ENCODE measurements at regions not wholly inside any gene's neighbourhood (a gene's known extent, or its start where the extent isn't known, plus 50 kb on each side); places are given as distances from the start of the nearest gene placed in this dataset.

DNA sequence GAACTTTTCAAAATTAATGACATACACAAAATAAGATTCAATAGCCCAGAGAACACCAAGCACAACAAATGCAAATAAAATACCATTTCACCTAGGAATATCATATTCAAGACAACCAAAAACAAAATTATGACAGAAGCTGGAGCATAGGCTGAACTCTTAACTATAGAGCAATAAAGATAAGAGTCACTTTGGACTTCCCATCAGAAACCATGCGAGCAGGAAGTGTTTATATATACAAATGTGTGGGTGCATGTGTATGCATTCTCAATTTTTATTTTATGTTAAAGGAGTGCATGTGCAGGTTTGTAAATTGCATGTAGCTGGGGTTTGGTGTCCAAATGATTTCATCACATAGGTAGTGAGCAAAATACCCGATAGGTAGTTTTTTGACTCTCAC, 291.6 kb downstream of the ARAP2 start:
- no peak for TF ChIP-seq POLR2A (IDR thresholded peaks at IDR 0.05)
- no peak for TF ChIP-seq CTCF (IDR thresholded peaks at IDR 0.05 in 4 of 5, conservative IDR thresholded peaks at IDR 0.05 in 1 of 5)
- Histone ChIP-seq H3K36me3 (no peaks in the 10 kb centered on the region), H3K27me3 (no peaks in the 10 kb centered on the region), H3K4me3 (no peak overlapping the region), H3K27ac (no peak overlapping the region), H3K4me1 (no peaks in the 10 kb centered on the region), H3K9me3 (no peaks in the 10 kb centered on the region)
- no peak for DNase-seq
- in situ Hi-C loops (cut with MboI; ENCODE audit: low sequenced_read_pairs in 4 of 4) (no loop called here), intact Hi-C loops (cut with DNase I; ENCODE audit: low total_unique reads) (no loop called here)
- ATAC-seq: no peak

DNA sequence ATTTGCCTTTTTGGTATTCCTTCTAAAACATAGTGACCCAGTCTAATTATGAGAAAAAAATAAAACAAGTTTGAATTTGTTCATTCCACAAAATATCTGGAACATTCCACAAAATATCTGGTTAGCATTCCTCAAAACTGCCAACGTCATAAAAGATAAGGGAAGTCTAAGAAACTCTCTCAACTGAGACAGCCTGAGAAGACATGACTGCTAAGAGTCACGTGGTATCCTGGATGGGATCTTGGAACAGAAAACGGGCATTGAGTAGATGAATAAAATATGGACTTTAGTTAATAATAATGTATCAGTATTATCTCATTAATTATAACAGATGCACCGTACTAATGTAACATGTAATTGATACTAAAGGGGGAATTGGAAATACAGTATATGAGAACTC, 280.9 kb downstream of the ARAP2 start:
- no peak overlapping the region for H3K27ac ChIP-seq
- no peak for ATAC-seq
- no peak overlapping the region for H3K4me3 ChIP-seq
- H3K9me3 ChIP-seq: no peaks in the 10 kb centered on the region
- intact Hi-C loops (cut with DNase I; ENCODE audit: low total_unique reads) (no loop called here), in situ Hi-C loops (cut with MboI; ENCODE audit: low sequenced_read_pairs in 4 of 4) (no loop called here)
- DNase-seq: no peak
- no peak for TF ChIP-seq POLR2A (IDR thresholded peaks at IDR 0.05)
- no peak for TF ChIP-seq CTCF (IDR thresholded peaks at IDR 0.05 in 4 of 5, conservative IDR thresholded peaks at IDR 0.05 in 1 of 5)
- H3K36me3 ChIP-seq: no peaks in the 10 kb centered on the region
- H3K4me1 ChIP-seq: no peaks in the 10 kb centered on the region
- no peaks in the 10 kb centered on the region for H3K27me3 ChIP-seq

DNA sequence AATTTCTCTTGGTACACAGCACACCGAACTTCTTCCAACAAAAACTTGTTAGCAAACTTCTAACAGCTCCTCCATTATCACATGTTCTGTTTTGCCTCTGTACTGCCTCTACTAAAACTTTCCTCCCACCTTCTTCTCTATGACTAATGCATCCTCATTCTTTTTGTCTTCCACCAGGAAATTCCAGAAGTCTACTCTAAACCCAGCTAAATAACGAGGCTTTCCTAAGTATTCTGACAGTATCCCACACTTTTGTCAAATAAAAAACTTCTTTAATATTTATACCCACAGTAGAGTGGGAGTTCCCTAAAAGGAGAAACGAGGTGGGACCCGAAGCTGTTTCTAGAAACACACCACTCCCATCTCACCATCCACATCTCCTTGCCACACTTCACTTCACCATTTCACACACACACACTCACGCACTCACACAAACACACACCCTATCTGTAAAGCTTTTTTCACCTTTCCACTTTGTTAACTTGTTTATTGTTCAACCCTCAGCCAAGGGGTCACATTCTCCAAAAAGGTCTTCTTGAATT, 280.3 kb downstream of the ARAP2 start:
- intact Hi-C loops (cut with DNase I; ENCODE audit: low total_unique reads): no loop called here
- Histone ChIP-seq H3K4me1 (no peaks in the 10 kb centered on the region), H3K4me3 (no peak overlapping the region), H3K27ac (no peak overlapping the region), H3K9me3 (no peaks in the 10 kb centered on the region), H3K36me3 (no peaks in the 10 kb centered on the region), H3K27me3 (no peaks in the 10 kb centered on the region)
- DNase-seq (no peak), ATAC-seq (no peak)
- TF ChIP-seq POLR2A (IDR thresholded peaks at IDR 0.05) (no peak), CTCF (IDR thresholded peaks at IDR 0.05 in 4 of 5, conservative IDR thresholded peaks at IDR 0.05 in 1 of 5) (no peak)
- in situ Hi-C loops (cut with MboI; ENCODE audit: low sequenced_read_pairs in 4 of 4): no loop called here

- ATAC-seq (no peak), DNase-seq (no peak)
- H3K4me1 ChIP-seq: no peaks in the 10 kb centered on the region
- H3K36me3 ChIP-seq: no peaks in the 10 kb centered on the region
- in situ Hi-C loops (cut with MboI; ENCODE audit: low sequenced_read_pairs in 4 of 4): no loop called here
- no peaks in the 10 kb centered on the region for H3K9me3 ChIP-seq
- no peak for TF ChIP-seq CTCF (IDR thresholded peaks at IDR 0.05 in 4 of 5, conservative IDR thresholded peaks at IDR 0.05 in 1 of 5)
- no peak for TF ChIP-seq POLR2A (IDR thresholded peaks at IDR 0.05)
- H3K27me3 ChIP-seq: no peaks in the 10 kb centered on the region
- intact Hi-C loops (cut with DNase I; ENCODE audit: low total_unique reads): no loop called here
- H3K27ac ChIP-seq: no peak overlapping the region
- H3K4me3 ChIP-seq: no peak overlapping the region
These were observed 279.0 kb downstream of the ARAP2 start for GRCh38 chr4:35965300-35965699.

DNA sequence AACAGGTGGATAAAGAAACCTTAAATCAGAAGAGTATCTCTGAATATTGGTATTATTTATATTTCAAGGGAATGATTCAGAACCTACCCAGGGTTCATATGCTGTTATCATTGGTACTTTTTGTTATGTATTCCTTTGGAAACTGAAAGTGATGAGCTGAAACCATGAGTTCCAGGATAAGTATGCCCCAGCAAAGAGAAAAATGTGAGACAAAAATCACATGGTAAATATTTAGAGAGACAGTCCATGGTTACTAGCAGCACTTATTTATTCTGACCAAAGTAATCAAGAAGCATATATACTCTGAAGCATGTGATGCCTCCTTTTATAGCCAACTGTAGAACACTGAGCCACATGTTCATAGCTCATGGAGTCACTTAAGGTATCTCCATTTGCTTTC, 277.7 kb downstream of the ARAP2 start:
- Histone ChIP-seq H3K4me1 (no peaks in the 10 kb centered on the region), H3K36me3 (no peaks in the 10 kb centered on the region), H3K9me3 (no peaks in the 10 kb centered on the region), H3K27ac (no peak overlapping the region), H3K27me3 (no peaks in the 10 kb centered on the region), H3K4me3 (no peak overlapping the region)
- intact Hi-C loops (cut with DNase I; ENCODE audit: low total_unique reads) (no loop called here), in situ Hi-C loops (cut with MboI; ENCODE audit: low sequenced_read_pairs in 4 of 4) (no loop called here)
- DNase-seq: no peak
- TF ChIP-seq POLR2A (IDR thresholded peaks at IDR 0.05) (no peak), CTCF (IDR thresholded peaks at IDR 0.05 in 4 of 5, conservative IDR thresholded peaks at IDR 0.05 in 1 of 5) (no peak)
- ATAC-seq: no peak
